IPS-20b (cell line): ENCODE measurements at regions not wholly inside any gene's neighbourhood (a gene's known extent, or its start where the extent isn't known, plus 50 kb on each side); places are given as distances from the start of the nearest gene placed in this dataset.

Source experiments
- H3K27ac ChIP-seq: one replicate; pipeline ENCODE4 v1.5.1; 2013; ENCODE audit warnings: low read length
- H3K27me3 ChIP-seq: 2 replicates; pipeline ENCODE4 v1.6.1; 2013; ENCODE audit warnings: mild to moderate bottlenecking, low read length, inconsistent platforms; ENCODE audit not compliant: insufficient read depth
- H3K36me3 ChIP-seq: 2 replicates; pipeline ENCODE4 v1.6.1; 2013; ENCODE audit warnings: low read depth, mild to moderate bottlenecking, inconsistent platforms, low read length, moderate library complexity; ENCODE audit not compliant: insufficient read depth
- H3K4me1 ChIP-seq: 2 replicates; pipeline ENCODE4 v1.6.1; 2013; ENCODE audit warnings: mild to moderate bottlenecking, control low read depth, inconsistent platforms, low read length, moderate library complexity; ENCODE audit not compliant: insufficient read depth
- H3K4me3 ChIP-seq: 2 replicates; pipeline ENCODE4 v1.5.1; 2013; ENCODE audit warnings: mild to moderate bottlenecking, low read length, inconsistent platforms
- H3K9ac ChIP-seq: 2 replicates; pipeline ENCODE4 v1.6.1; 2013; ENCODE audit warnings: low read depth, mild to moderate bottlenecking, inconsistent platforms, low read length, moderate library complexity
- H3K9me3 ChIP-seq: 2 replicates; pipeline ENCODE4 v1.6.1; 2013; ENCODE audit warnings: mild to moderate bottlenecking, low read depth, low read length, inconsistent platforms; ENCODE audit not compliant: insufficient read depth

DNA sequence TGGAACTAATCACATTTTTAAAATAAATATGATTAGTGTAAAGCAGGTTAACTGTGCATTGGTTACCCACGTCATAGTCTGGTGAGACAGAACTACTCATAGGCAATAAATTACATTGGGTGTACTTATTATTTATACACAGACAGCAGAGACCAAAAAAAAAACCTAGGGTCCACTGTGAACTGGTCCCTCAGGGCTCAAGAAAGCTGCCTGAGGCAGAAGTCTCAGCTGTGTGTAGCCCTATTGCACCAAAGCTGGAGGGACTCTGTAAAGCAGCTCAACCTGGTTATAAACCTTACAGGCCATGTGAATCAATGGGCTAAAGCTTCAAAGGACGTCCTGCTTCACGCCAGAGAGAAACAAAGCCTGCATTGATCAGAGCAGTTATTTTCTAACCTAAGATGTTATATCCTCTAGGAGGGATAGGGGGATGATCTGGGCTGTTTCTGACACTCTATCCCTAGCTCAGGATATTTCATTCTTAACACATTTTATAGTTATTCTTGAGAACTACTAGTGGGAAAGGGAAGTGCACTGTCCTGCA is 432.2 kb upstream of the ANO3 start:
- no peaks in the 10 kb centered on the region for H3K36me3 ChIP-seq
- H3K9ac ChIP-seq, result no peak overlapping the region
- no peak overlapping the region for H3K4me3 ChIP-seq
- no peaks in the 10 kb centered on the region for H3K27me3 ChIP-seq
- no peaks in the 10 kb centered on the region for H3K9me3 ChIP-seq
- H3K4me1 ChIP-seq, result no peaks in the 10 kb centered on the region
- H3K27ac ChIP-seq, result no peak overlapping the region

- Histone ChIP-seq H3K4me1 (no peaks in the 10 kb centered on the region), H3K36me3 (no peaks in the 10 kb centered on the region), H3K27ac (no peak overlapping the region), H3K4me3 (no peak overlapping the region), H3K9ac (no peak overlapping the region), H3K27me3 (no peaks in the 10 kb centered on the region), H3K9me3 (no peaks in the 10 kb centered on the region)
Observed at GRCh38 chr11:25900814-25901213, 431.1 kb upstream of the ANO3 start.

- no peak overlapping the region for H3K9ac ChIP-seq
- H3K36me3 ChIP-seq, result no peaks in the 10 kb centered on the region
- no peak overlapping the region for H3K27ac ChIP-seq
- H3K27me3 ChIP-seq, result no peaks in the 10 kb centered on the region
- H3K9me3 ChIP-seq, result no peaks in the 10 kb centered on the region
- no peak overlapping the region for H3K4me3 ChIP-seq
- H3K4me1 ChIP-seq, result no peaks in the 10 kb centered on the region
Observed at GRCh38 chr11:25901415-25901814, 430.5 kb upstream of the ANO3 start.

GRCh38 chr11:25902476-25902875 is 429.5 kb upstream of the ANO3 start:
- Histone ChIP-seq H3K9ac (no peak overlapping the region), H3K36me3 (no peaks in the 10 kb centered on the region), H3K4me1 (no peaks in the 10 kb centered on the region), H3K4me3 (no peak overlapping the region), H3K27ac (no peak overlapping the region), H3K9me3 (no peaks in the 10 kb centered on the region), H3K27me3 (no peaks in the 10 kb centered on the region)

- no peaks in the 10 kb centered on the region for H3K4me1 ChIP-seq
- H3K36me3 ChIP-seq, result no peaks in the 10 kb centered on the region
- no peak overlapping the region for H3K27ac ChIP-seq
- H3K9ac ChIP-seq, result no peak overlapping the region
- H3K9me3 ChIP-seq, result no peaks in the 10 kb centered on the region
- no peaks in the 10 kb centered on the region for H3K27me3 ChIP-seq
- H3K4me3 ChIP-seq, result no peak overlapping the region
Observed at GRCh38 chr11:25908726-25909125, 423.2 kb upstream of the ANO3 start.

DNA sequence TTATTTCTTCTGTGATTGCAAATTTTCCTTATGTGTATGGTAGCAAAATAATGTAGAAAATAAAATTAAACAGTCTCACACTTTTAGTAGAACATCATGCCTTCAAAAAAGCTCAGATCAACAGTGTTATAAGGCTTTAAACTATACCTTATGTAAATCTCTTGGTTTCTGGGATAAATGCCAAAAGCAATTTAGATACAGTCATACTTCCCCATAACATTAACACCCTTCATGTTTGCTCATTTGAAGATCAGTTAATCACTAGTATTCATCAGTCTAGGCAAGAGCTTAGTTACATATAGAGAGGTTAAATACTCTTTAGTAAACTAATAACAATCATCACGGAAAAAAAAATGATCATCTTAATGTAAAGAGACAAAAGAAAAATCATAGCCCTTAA is 421.8 kb upstream of the ANO3 start:
- Histone ChIP-seq H3K27me3 (no peaks in the 10 kb centered on the region), H3K36me3 (no peaks in the 10 kb centered on the region), H3K9ac (no peak overlapping the region), H3K4me1 (no peaks in the 10 kb centered on the region), H3K27ac (no peak overlapping the region), H3K9me3 (peaks cover 4% of the 10 kb centered on the region; the same call in 1 of the 2 replicates), H3K4me3 (no peak overlapping the region)

DNA sequence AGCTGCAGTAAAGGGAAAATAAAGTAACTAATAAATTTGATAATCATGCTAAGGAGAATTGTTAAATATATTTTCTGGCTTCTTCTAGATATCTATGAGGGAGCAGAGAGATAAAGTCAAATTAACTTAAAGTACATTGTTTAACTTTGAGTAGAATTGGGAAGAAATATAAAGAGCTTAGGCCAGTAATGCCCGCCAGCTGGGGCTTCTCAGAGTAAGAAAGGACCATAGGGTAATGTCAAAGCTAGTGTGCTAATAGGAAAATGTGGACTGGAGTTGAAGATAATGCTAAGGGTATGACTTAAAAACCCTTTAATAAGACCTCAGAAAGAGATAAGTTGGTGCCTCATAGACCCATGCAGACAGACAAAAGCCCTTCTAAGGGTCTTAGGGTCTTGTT is 411.6 kb upstream of the ANO3 start:
- H3K4me3 ChIP-seq, result no peak overlapping the region
- no peaks in the 10 kb centered on the region for H3K27me3 ChIP-seq
- H3K27ac ChIP-seq, result no peak overlapping the region
- H3K9me3 ChIP-seq, result peaks cover 20% of the 10 kb centered on the region; the same call in 1 of the 2 replicates
- no peaks in the 10 kb centered on the region for H3K4me1 ChIP-seq
- H3K9ac ChIP-seq, result no peak overlapping the region
- H3K36me3 ChIP-seq, result no peaks in the 10 kb centered on the region

- H3K9ac ChIP-seq, result no peak overlapping the region
- no peaks in the 10 kb centered on the region for H3K36me3 ChIP-seq
- no peaks in the 10 kb centered on the region for H3K27me3 ChIP-seq
- H3K27ac ChIP-seq, result no peak overlapping the region
- peaks cover 20% of the 10 kb centered on the region; the same call in 1 of the 2 replicates for H3K9me3 ChIP-seq
- peaks cover 3% of the 10 kb centered on the region; the same call in 1 of the 2 replicates for H3K4me1 ChIP-seq
- no peak overlapping the region for H3K4me3 ChIP-seq
Observed at GRCh38 chr11:25924586-25924985, 407.3 kb upstream of the ANO3 start.

- no peak overlapping the region for H3K27ac ChIP-seq
- peaks cover 3% of the 10 kb centered on the region; the same call in 1 of the 2 replicates for H3K4me1 ChIP-seq
- no peak overlapping the region for H3K4me3 ChIP-seq
Observed at GRCh38 chr11:25925359-25925758, 406.6 kb upstream of the ANO3 start.

DNA sequence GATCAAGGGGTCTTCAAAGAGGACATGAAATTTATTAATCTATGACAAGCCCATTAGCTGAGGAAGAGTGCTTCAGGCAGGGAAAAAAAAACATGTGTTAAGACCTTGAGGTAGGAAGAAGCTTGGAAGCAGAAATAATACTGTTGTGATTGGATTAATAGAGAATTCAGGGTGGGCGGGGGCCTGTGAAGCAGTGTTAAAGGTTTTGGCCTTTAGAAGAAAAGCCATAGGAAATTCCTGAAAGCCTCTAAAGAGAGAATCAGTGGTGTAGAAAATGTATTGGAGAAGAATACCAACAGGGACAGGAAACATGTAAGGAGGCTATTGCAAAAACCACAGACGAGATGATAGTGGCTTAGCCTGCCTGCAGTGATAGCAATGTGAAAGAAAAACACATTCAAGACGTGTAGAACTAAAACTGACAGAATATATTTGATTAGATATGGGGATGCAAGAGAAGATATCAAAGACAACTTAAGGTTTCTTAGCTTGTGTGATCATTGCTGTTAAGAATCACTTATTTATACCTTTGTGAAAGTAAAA is 404.4 kb upstream of the ANO3 start:
- H3K36me3 ChIP-seq, result no peaks in the 10 kb centered on the region
- no peaks in the 10 kb centered on the region for H3K27me3 ChIP-seq
- no peak overlapping the region for H3K4me3 ChIP-seq
- H3K4me1 ChIP-seq, result peaks cover 3% of the 10 kb centered on the region; the same call in 1 of the 2 replicates
- H3K27ac ChIP-seq, result no peak overlapping the region
- H3K9ac ChIP-seq, result no peak overlapping the region
- H3K9me3 ChIP-seq, result peaks cover 14% of the 10 kb centered on the region

More at GRCh38 chr11:25925359-25925758, 406.6 kb upstream of the ANO3 start:
- H3K9me3 ChIP-seq, result peaks cover 20% of the 10 kb centered on the region; the same call in 1 of the 2 replicates
- H3K27me3 ChIP-seq, result no peaks in the 10 kb centered on the region
- H3K36me3 ChIP-seq, result no peaks in the 10 kb centered on the region
- H3K9ac ChIP-seq, result no peak overlapping the region

DNA sequence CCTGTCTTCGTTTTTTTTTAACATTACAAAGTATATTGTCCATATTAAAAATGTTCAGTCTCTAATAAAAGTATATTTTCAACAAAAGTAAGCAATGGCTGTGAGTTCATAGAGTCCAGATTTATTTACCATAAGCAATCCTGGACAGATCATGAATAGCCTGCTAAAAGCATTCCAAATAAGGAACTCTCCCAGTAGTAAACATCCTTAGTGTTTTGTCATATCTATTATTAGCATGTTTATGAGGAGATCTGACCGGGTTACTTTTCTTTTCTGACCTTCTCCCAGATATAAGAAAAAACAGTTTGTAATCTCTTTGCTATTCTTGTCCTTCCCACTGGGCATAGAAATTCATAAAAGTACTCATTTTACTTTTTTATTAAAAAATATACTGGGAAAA is 403.9 kb upstream of the ANO3 start:
- Histone ChIP-seq H3K4me3 (no peak overlapping the region), H3K27me3 (no peaks in the 10 kb centered on the region), H3K36me3 (no peaks in the 10 kb centered on the region), H3K4me1 (peaks cover 3% of the 10 kb centered on the region; the same call in 1 of the 2 replicates), H3K9ac (no peak overlapping the region), H3K9me3 (peaks cover 14% of the 10 kb centered on the region), H3K27ac (no peak overlapping the region)

GRCh38 chr11:25938952-25939351 is 393.0 kb upstream of the ANO3 start:
- no peak overlapping the region for H3K9ac ChIP-seq
- H3K9me3 ChIP-seq, result peaks cover 18% of the 10 kb centered on the region
- no peaks in the 10 kb centered on the region for H3K27me3 ChIP-seq
- H3K4me3 ChIP-seq, result no peak overlapping the region
- peaks cover 6% of the 10 kb centered on the region; the same call in 1 of the 2 replicates for H3K4me1 ChIP-seq
- no peak overlapping the region for H3K27ac ChIP-seq
- H3K36me3 ChIP-seq, result no peaks in the 10 kb centered on the region
